ENCODE measurements at regions not wholly inside any gene's neighbourhood (a gene's known extent, or its start where the extent isn't known, plus 50 kb on each side); places are given as distances from the start of the nearest gene placed in this dataset.

GRCh38 chr1:78426408-78426807, 64.4 kb upstream of the PTGFR start:
- no peak for DNase-seq (ENCODE audit: low read depth)

- peak; percentile 51 for DNase-seq (ENCODE audit: low read depth)
These were observed 63.3 kb upstream of the PTGFR start for GRCh38 chr1:78427506-78427905.

GRCh38 chr1:78432016-78432415, 58.8 kb upstream of the PTGFR start:
- DNase-seq (ENCODE audit: low read depth) = no peak

- no peak for DNase-seq (ENCODE audit: low read depth)
These were observed 56.4 kb upstream of the PTGFR start for GRCh38 chr1:78434351-78434750.

- no peak for DNase-seq (ENCODE audit: low read depth)
These were observed 53.8 kb upstream of the PTGFR start for GRCh38 chr1:78436961-78437360.

- peak; percentile 38 for DNase-seq (ENCODE audit: low read depth)
These were observed 53.4 kb upstream of the PTGFR start for GRCh38 chr1:78437396-78437795.

- no peak for DNase-seq (ENCODE audit: low read depth)
These were observed 52.8 kb upstream of the PTGFR start for GRCh38 chr1:78437941-78438340.

GRCh38 chr1:78440381-78440793, 50.4 kb upstream of the PTGFR start:
- peak; percentile 58 for DNase-seq (ENCODE audit: low read depth)

All from iris pigment epithelial cell (primary cell).